AG09319 (cell line): ENCODE measurements at regions not wholly inside any gene's neighbourhood (a gene's known extent, or its start where the extent isn't known, plus 50 kb on each side); places are given as distances from the start of the nearest gene placed in this dataset.

Experiments
- DNase-seq: peaks from one replicate; pipeline ENCODE4 v3.0.0-alpha.2; 2010; ENCODE audit warnings: low read depth; ENCODE audit errors: extremely low read depth
- TF ChIP-seq, protein P1 (sequence below): IDR thresholded peaks from 2 replicates; pipeline ENCODE4 v1.5.1; 2011; ENCODE audit warnings: low read depth, mild to moderate bottlenecking, inconsistent platforms, low read length, moderate library complexity

DNA sequence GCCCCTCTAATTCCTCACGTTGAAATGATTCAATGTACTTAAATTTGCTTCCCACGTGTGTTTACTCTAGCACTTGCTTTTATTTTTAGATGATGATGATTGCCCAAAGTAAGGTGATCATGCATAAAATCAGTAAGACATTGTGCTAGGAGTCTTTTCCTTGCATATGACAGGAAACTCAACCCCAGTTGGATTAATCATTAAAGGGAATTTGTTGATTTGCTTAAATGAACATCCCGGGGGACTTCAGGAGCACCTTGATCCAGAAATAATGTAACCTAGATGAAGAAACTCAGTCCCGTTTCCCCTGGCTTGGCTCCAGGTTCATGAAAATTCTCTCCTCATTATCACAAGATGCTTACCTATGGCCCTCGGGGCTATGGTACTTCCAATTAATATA, 106.1 kb upstream of the STC2 start:
- TF ChIP-seq, protein P1, sequence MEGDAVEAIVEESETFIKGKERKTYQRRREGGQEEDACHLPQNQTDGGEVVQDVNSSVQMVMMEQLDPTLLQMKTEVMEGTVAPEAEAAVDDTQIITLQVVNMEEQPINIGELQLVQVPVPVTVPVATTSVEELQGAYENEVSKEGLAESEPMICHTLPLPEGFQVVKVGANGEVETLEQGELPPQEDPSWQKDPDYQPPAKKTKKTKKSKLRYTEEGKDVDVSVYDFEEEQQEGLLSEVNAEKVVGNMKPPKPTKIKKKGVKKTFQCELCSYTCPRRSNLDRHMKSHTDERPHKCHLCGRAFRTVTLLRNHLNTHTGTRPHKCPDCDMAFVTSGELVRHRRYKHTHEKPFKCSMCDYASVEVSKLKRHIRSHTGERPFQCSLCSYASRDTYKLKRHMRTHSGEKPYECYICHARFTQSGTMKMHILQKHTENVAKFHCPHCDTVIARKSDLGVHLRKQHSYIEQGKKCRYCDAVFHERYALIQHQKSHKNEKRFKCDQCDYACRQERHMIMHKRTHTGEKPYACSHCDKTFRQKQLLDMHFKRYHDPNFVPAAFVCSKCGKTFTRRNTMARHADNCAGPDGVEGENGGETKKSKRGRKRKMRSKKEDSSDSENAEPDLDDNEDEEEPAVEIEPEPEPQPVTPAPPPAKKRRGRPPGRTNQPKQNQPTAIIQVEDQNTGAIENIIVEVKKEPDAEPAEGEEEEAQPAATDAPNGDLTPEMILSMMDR = no peak
- DNase-seq = no peak

DNA sequence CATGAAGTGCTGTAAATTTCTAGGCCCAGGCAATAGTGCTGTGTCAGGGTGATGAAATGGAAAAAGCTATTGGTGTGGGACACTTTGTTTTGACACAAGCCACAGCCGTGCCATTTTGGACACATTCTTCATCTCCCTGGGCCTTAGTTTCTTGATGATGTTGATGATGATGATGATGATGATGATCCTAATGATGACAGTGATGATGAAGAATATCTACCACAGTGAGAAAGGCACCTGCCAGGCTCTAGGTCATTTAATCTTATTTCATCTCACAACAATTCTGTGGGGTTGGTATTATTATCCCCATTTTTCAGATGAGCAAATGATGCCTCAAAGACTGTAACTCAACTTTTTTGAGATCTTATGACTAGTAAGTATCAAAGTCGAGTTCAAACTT, 102.2 kb upstream of the STC2 start:
- DNase-seq = no peak

DNA sequence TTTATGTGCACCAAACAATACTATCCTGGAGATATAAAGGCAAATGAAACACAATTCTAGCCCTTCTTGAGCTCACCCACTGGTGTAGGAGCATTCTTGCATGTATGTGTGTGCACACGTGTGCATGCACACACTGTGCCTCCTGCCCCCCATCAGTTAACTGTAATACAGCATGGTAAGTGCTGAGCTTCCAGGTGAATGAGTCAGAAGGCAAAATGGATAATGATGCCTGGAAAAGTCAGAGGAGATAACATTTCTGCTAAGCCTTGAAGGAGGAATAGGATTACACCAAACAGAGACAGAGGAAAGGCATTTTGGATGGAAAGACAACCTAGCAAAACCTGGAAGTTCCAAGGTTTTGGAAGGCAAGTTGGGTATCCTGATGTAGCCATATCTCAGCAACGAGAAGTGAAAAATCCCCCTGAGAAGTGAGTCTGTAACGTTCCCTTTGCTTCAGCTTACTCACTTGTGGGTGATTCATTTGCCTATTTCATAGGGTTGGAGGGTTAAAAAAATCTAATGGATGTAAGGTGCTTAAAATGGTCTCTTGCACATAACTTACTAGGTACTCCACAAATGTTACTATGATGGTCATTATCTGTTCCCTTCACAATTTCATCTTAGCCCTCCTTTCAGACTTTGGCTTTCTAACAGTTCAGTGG, 101.4 kb upstream of the STC2 start:
- TF ChIP-seq, protein P1 = no peak
- DNase-seq = no peak

More for the DNA sequence above, 102.2 kb upstream of the STC2 start:
- TF ChIP-seq, protein P1 = no peak

DNA sequence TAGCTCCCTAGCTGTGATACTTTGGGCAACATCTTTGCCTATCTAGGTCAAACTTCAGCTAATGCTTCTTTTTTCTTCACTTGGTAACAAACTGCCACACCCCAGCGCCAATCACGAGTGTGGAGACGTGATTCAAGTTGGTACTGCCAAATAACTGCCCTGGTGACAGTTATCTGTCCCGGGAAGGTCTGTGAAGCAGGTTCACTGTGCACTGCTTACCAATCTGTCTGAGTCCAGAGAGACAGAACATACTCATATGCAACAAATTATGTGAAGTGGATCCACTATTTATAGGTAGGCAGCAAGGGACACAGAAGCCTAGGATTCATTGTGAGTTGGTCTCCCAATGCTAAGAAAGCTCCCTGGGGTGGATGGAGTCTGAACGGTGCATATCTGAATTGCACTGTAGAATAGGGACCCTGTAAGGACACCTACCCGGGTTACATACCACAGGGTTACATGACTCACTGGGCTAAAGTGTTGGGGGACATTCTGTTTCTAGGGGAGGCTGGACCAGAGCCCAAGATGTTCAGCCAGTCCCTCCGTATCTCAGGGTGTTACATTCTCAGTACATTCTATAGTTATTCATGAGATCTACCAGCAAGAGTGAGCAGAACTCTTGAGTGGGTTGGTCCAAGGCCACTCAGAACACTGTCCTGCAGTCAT, 95.4 kb upstream of the STC2 start:
- DNase-seq = no peak

DNA sequence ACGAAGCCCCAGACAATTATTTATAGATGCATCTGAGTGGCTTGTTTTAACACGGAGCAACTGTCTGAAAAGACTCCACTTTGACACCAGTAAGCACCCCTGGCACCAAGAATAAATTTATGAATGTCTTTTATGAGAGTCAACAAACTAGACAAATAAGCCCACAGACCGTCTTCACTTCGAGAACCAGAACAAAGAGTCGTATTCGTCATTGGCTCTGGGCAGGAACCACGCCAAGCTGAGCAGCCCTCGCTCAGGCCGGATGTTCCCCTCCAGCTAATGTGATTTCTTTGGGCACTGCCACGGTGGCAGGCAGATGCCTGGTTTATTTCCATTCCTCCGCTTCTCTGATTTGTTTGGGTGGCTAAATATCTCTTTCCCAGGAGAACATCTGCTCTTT, 91.9 kb upstream of the STC2 start:
- no peak for DNase-seq
- TF ChIP-seq, protein P1 = no peak

More for the DNA sequence above, 95.4 kb upstream of the STC2 start:
- TF ChIP-seq, protein P1 = no peak

DNA sequence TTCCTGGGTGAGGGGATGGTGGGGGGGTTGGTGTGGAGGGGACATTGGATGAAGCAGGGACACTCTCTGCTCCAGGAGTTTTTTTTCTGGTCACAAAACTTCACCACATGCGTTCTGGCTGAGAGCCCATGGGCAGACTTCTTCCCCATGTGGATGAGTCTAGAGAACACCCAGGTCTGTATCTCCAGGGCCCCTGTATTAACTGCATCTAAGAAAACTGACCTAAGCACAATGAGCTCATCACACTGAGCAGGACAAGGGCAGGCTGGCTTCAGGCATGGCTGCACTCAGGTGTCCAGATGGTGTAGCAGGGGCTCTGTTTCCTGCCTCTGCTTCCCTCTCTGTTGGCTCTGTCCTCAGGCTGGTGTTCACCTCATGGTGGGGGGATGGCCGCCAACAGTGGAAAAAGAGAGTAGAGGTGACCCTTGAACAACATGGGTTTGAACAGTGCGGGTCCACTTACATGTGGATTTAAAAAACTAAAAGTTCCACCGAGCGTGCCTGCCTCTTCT, 85.3 kb upstream of the STC2 start:
- TF ChIP-seq, protein P1 = no peak
- DNase-seq = no peak

DNA sequence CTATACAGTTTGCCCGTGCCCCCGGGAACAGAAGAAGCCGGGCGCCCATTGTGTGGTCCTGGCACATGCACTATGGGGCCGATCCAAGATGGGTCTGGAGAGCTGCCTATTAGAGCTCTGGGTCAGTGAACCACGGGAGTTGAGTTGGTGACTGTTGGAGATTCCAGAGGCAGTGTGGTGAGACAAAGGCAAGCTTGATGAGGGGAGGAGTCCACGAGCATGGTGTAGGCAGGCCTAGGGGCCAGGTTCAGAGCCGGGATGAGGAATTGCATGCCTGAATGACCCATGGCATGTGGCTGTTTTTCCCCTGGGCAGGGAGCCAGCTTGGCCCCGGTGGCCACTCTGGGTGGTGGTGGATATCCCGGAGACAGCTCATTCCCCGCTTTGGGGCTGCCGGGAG, 84.4 kb upstream of the STC2 start:
- no peak for DNase-seq
- TF ChIP-seq, protein P1 = no peak
